Effector CD4-positive, alpha-beta T cell (primary cell): ENCODE measurements at regions not wholly inside any gene's neighbourhood (a gene's known extent, or its start where the extent isn't known, plus 50 kb on each side); places are given as distances from the start of the nearest gene placed in this dataset.

ENCODE experiments used
- DNase-seq: peaks from one replicate; pipeline ENCODE4 v3.0.0-alpha.2; 2020

- DNase-seq, result no peak
Measured at GRCh38 chr11:112765337-112765736, 195.9 kb upstream of the NCAM1 start.

DNA sequence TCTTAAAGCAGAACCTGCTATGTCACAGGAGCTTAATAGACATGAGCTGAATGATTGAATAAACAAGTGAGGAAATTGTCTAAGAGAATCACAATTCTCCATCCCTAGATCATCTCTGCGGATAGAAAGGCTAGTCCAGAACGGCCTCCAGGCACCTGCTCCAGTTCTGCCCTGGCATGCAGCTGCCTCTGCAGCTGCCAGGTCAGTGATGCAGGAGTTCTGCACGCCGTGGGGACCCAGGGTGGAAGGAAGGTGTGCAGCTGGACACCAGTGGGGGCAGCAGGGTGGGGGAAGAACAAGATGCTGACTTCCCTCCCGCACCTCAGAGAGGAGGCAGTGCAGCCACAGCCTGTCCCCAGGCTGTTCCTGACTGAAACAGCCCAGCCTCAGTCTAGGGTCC, 192.1 kb upstream of the NCAM1 start:
- no peak for DNase-seq

DNA sequence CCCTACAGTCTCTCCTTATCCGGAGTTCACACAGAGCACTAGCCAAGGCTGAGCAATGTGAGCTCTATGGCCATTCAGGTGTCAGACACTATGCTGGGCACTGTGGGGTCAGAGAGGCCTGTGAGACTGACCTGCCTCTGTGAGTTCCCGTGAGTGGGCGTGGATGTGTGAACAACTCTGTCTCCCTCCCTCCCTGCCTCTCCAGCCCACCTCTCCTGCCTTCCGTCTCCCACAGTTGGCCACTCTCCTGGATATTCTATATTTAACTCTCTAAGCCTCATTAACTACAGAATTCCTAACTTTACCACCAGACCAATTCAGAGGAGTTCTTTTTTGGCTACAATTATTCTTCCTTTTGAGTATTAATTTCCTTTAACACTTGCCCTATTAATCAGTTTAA, 191.6 kb upstream of the NCAM1 start:
- DNase-seq, result no peak

DNA sequence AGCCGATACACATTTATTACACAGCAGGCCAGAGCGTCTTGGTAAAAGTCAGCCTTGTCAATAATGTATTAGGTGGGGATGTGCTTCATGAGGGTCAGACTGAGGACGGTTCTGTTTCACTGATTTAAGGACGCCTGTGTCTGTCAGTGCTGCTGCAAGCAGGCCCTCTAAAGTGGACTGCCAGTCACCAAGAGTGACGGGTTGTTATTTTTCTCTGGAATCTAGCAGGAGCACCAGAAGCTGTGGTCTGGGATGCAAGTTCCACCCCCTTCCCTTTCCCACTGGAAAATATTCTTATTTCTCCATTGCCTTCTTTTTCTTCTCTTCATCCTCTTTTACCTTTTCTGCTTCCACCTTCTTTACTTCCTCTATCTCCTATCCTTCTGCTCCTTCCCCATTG, 191.2 kb upstream of the NCAM1 start:
- no peak for DNase-seq

DNA sequence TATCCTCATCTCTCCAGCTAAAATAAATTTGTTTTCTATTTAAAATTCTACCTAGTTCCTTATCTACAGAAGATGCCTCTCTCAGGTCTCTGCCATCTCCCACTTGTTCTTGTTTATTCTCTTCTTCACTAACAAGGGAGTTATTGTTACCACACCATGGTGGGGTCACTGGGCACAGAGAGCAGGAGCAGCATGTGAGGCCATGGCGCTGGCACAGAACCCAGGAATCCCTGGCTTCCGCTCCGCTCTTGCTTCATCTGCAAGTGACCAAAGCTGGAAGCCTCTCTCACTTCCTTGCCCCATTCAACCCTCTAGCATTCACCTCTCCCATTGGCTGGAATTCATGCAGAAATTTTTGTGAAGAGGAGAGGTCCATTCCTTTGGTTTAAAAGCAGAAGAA, 190.7 kb upstream of the NCAM1 start:
- DNase-seq, result no peak

GRCh38 chr11:112771851-112772250, 189.4 kb upstream of the NCAM1 start:
- no peak for DNase-seq

GRCh38 chr11:112773264-112773663, 188.0 kb upstream of the NCAM1 start:
- no peak for DNase-seq

DNA sequence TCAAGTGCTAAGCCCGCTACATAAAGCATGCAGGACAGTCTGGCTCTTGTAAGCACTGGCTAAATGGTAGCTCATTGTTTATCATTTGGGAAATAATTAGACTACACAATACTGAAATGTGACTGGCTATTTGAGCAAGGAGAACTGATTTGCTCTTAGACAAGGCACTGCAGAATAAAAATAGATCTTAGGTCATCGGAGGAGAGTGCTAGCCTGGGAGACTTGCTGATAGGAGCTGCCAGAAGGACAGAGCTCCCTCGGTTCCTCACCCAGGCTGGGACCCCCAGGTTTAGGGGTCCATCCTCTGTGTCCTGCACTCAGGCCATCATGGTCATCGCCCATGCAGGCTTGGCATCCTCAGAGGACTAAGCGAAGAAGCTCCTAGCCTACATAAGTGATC, 184.4 kb upstream of the NCAM1 start:
- no peak for DNase-seq

- no peak for DNase-seq
Measured at GRCh38 chr11:112777283-112777751, 183.9 kb upstream of the NCAM1 start.

DNA sequence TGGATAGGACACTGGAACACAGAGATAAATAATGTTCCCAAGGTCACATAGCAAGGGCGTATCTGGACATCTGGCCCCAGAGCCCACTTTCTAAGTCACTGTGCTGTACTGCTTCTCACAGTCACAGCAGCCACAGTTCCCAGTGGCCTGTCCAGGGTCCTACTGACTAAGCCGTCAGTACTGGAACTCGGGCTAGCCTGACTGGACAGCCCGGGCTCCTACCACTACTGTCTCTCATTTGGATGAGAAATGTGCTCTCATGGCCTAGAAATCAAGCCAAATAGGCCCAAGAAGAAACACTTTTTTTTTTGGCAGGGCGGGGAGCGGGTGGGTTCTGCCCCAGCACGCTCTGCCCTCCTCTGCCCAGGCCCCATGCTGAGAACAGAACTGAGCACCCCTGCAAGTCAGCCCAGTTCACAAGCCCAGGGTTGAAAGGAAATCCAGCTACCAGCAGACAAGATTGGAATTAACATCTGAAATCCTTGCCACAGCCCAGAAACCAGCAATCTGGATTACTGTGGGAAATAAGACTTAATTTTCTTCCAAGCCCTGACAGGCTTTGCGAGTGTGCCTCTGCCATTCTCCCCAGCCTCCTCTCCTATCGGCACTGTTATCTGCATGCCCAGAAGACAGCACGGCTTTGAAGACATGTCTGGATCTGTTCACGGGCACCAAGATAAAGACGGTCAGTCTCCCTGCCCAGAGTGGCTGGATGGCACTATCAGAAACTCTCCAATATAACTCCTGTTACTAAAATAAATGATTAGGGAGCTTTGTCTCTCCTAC, 182.9 kb upstream of the NCAM1 start:
- no peak for DNase-seq

GRCh38 chr11:112778877-112779266, 182.3 kb upstream of the NCAM1 start:
- DNase-seq, result no peak

DNA sequence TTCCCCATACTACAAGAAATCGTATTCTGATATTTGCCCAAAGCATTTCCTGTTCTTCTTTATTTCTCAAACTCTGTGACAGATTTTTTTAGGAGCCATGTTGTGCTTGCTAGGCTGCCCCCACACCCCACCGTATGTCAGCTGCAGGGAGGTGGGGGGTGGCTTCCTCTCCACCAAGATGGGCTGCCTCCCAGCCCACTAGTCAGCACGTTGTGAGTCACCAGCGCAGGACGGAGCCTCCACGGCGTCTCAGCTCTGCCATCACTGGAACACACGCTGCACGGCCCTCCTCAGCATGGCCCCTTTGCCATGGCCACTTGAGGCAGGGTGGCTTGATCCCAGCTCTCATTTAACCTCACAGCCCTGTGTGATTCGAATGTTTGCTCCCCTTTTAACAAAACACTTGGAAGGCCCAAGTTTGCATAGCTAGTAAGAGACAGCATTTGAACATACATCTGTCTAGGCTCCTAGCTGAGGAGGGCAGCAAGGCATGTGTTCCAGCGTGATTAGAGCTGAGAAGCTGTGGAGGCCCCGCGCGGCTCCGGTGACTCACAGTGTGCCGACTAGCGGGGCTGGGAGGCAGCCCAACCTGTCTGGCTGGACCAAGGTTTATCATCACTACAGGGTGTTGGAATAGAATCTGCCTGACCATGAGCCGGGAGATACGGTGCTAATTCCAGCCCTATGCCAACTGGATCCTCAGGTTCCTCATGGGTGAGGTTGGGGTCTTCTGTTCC, 180.7 kb upstream of the NCAM1 start:
- no peak for DNase-seq

DNA sequence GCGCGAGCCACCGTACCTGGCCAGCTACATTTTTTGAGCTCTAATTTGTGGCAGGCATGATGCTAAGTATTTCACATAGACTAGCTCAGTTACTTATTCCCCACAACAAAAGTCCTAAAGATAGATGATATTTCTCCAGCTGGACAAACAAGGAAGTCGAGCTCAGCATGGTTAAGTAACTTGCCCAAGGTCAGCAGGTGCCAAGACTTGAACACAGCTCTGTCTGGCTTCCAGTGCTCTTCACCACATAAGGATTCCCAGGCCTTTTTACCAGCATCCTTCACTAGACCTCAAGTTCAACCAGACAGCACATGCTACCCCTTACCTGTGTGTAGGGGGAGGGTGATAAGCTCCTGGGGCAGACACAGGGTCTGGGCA, 177.3 kb upstream of the NCAM1 start:
- DNase-seq, result no peak

GRCh38 chr11:112784323-112785073, 176.7 kb upstream of the NCAM1 start:
- no peak for DNase-seq

- no peak for DNase-seq
Measured at GRCh38 chr11:112785149-112785548, 176.1 kb upstream of the NCAM1 start.

GRCh38 chr11:112785719-112786118, 175.5 kb upstream of the NCAM1 start:
- no peak for DNase-seq

DNA sequence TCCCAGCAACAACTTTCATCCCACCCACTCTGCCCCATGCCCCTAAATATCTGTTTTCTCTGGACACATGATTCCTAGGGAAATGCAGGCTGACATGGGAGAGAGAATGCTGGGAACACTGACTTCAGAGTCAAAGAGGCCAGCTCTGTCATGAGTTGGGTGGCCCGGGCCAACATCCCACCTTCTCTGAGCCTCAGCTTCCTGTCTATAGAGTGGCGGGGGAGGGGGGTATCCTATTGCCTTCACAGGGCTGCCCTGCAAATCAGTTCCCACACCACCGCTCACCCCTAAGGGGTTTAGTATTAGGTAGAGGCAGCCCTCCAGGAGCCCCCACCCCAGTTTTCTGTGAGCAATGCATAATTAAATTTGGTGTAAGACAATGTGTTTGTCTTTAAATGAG, 175.0 kb upstream of the NCAM1 start:
- no peak for DNase-seq

DNA sequence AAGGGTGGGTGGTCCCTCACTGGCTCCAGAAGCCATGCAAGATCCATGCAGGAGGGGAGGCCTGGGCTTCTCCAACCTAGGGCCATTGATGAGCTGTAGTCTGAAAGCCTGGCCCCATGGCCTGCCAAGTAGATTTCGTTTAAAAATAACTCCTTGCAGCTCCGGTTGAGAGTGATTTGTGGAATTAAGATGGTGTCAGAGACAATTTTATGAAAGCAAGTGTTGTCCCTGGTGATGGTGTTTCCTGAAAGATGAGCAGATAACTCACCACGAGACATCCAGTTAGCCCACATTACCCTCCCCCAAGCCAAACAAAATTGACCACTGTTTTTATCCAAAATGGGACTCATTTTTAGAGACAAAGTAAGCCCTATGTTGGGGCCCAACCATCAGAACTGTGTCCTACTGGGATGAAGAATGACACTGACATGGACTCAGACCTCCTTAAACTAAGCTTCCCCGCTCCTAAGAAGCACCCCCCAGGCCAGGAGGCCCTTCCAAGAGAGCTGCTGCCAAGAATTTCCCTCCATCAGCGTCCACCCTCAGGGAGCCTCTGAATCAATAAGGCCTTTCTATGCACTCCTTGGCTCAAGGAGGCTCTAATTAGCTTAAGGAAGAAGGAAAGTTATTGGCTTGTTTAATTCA, 174.2 kb upstream of the NCAM1 start:
- no peak for DNase-seq

GRCh38 chr11:112789481-112789880, 171.7 kb upstream of the NCAM1 start:
- DNase-seq, result no peak

GRCh38 chr11:112790286-112790685, 170.9 kb upstream of the NCAM1 start:
- no peak for DNase-seq

GRCh38 chr11:112792070-112792469, 169.2 kb upstream of the NCAM1 start:
- DNase-seq, result no peak

DNA sequence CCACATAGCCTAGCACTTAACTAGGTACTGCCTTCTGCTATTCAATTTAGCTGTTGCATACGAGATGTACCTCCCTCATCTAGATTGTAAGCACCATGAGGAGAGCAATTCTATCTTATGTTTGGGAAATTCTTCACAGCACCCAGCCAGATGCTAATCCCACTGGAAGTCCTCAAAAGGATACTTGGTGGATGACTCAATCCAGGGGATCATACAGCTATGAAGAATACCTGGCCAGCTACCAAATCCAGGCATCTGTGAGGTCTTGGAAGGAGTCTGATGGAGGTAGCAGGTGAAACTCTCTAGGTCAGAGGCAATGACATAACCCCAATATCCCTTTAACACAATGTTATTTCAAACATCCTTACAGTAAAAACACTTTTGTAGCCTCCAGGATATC, 167.8 kb upstream of the NCAM1 start:
- DNase-seq, result no peak

- no peak for DNase-seq
Measured at GRCh38 chr11:112794331-112794846, 166.8 kb upstream of the NCAM1 start.
